Heart right ventricle (tissue), 16 donors: ENCODE measurements at regions not wholly inside any gene's neighbourhood (a gene's known extent, or its start where the extent isn't known, plus 50 kb on each side); places are given as distances from the start of the nearest gene placed in this dataset.
"Not testable (repeated sequence)": the region's sequence is repeated elsewhere in the genome, so short reads cannot be mapped to it uniquely, and the experiment has no call there.

Source experiments
- ATAC-seq, 8 donors: fragments of 200-7000 bp; cut with Tn5 transposase; one replicate each; pipeline ENCODE4 v1.9.1; 2020; ENCODE audit warnings: mild to moderate bottlenecking in 8 of 8, moderate library complexity in 8 of 8, moderate number of reproducible peaks in 1 of 8
- DNase-seq, 2 donors: peaks; one replicate each; pipeline ENCODE4 v3.0.0-alpha.2; 2020
- H3K27ac ChIP-seq, 10 donors: fragments of 200-600 bp; sonication (generic) in 2 of 10; one replicate each; pipeline versions ENCODE4 v1.5.0 to v1.8.0; 2020 to 2022; ENCODE audit warnings: mild to moderate bottlenecking in 3 of 10
- H3K27me3 ChIP-seq, 7 donors: fragments of 200-600 bp; one replicate each; pipeline ENCODE4 v1.8.0; 2021 to 2022; ENCODE audit warnings: mild to moderate bottlenecking in 2 of 7
- H3K36me3 ChIP-seq, 9 donors: fragments of 200-600 bp; sonication (generic) in 1 of 9; one replicate each; pipeline versions ENCODE4 v1.5.0 to v1.8.0; 2020 to 2022; ENCODE audit warnings: mild to moderate bottlenecking in 2 of 9
- H3K4me1 ChIP-seq, 9 donors: fragments of 200-600 bp; sonication (generic) in 1 of 9; one replicate each; pipeline versions ENCODE4 v1.5.0 to v1.8.0; 2020 to 2022; ENCODE audit warnings: mild to moderate bottlenecking in 4 of 9
- H3K4me3 ChIP-seq, 10 donors: fragments of 200-600 bp; sonication (generic) in 2 of 10; one replicate each; pipeline versions ENCODE4 v1.5.0 to v1.8.0; 2020 to 2022; ENCODE audit warnings: mild to moderate bottlenecking in 7 of 10, moderate library complexity in 2 of 10
- H3K9me3 ChIP-seq, 11 donors: fragments of 200-600 bp in 10 of 11; sonication (generic) in 2 of 11; one replicate each; pipeline versions ENCODE4 v1.5.0 to v1.8.0; 2013 to 2022; ENCODE audit warnings: mild to moderate bottlenecking in 2 of 11, control low read depth in 1 of 11, moderate library complexity in 1 of 11
- CTCF ChIP-seq, 9 donors: fragments of 200-600 bp; sonication (generic) in 2 of 9; IDR thresholded peaks; one replicate each; pipeline versions ENCODE4 v1.5.0 to v1.8.0; 2021 to 2022; ENCODE audit warnings: antibody characterized with exemption in 9 of 9, mild to moderate bottlenecking in 5 of 9, moderate library complexity in 1 of 9
- WGBS, 2 donors: extraction: QIAGEN DNeasy Blood & Tissue Kit; methylation state at CpG; one replicate each; pipeline ENCODE4 v1.1.7; 2013; ENCODE audit warnings: inconsistent platforms in 1 of 2; 5-methylcytosine and 5-hydroxymethylcytosine counted together
- intact Hi-C, 10 donors: fragments of 100-400 bp; cut with DNase I; formaldehyde crosslinking; loops; one replicate each; pipeline versions ENCODE4 v1.11.1 to v1.14.2; 2022
- donor health status: Arrhythmogenic right ventricular cardiomyopathy.
- donor health status: ischemic (EF 13 %, LVEDD 7.1; RV severe dilation, severe dysfunction).
- donor health status: healthy with polysubstance abuse.
- donor health status: DM: no; HTN: yes; CAD: no.
- donor health status: DM: no; HTN: no; CAD: no.
- donor health status: ischemic (EF 25% LVEDD 6.9; RV normal size, moderate dysfunction).
- donor health status: ischemic (EF 25% LVEDD 5.7; RV mildly dilated, moderate dysfunction).
- donor health status: healthy.
- donor health status: DM: yes; HTN: yes; CAD: no.
- donor health status: Ischemic cardiomyopathy.
- donor health status: ischemic (EF 35%, LVEDD 5.7; RV mildly dilated, moderate dysfunction).
- donor health status: nonischemic (EF 11% LVEDD 7.7; RV severe dilation, severe dysfunction).
- donor health status: DM: yes; HTN: yes; CAD: no.
- donor health status: PGD.
- donor health status: ischemic (EF 29% LVEDD 5.4; RV normal size, mild dysfunction).
- donor health status: nonischemic (EF 23%, LVEDD 6.1; RV moderate dilation, normal function).

DNA sequence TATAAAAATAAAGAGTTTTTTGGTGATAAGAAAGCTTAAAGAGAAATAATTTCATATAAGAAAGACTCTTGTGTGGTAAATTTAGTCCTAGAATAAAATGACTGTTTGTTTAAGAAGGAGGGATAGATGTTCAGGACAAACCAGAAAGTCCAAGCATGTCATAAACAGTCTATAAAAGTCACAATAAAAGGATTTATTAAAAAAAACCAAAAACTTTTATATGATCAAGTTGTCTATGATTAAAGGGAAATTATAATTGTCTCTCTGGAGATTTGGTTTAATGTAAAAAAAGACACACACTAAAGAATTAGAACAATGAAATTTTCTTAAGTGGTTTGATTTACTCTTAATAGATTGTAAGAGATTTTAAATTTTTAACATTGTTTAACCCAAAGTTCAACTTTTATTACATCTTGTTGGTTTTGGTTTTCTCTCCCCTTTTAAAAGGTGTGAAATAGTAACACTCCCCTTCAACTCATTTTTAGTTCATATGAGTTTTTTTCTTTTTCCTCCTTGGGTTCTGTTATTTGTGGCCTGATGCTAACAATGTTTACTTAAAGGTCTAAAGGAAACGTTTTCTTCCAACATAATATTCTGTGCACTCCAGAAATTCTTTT is 89.7 kb downstream of the PDHA2 start:
- TF ChIP-seq CTCF (IDR thresholded peaks at IDR 0.05) = no peak
- no peaks in the 10 kb centered on the region for H3K4me1 ChIP-seq
- no peak for DNase-seq

DNA sequence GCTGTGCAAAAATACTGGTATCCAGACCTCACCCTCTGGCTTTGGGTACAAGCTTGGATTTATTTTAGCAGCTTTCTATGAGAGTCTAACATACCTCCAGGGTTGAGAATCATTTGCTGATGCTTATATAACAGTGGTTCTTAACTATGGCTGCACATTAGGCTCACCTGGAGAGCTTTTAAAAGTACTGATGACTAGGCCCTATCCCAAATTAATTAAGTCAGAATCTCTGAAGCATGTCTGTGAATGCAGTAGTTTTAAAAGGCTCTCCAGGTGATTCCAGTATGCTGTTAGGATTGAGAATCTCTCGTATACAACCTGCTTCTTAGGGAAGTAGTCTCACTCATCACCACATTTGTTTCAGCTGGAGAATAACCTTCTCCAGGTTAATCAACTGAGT is 99.2 kb downstream of the PDHA2 start:
- no peak for TF ChIP-seq CTCF (IDR thresholded peaks at IDR 0.05)
- no peaks in the 10 kb centered on the region for H3K27me3 ChIP-seq
- H3K4me3 ChIP-seq = no peak overlapping the region
- no peak overlapping the region for H3K27ac ChIP-seq
- no peaks in the 10 kb centered on the region for H3K4me1 ChIP-seq
- 88 to 90% methylated on average over 1 of the region's 1 CpG for WGBS, 2 donors
- DNase-seq = no peak
- ATAC-seq = no peak
- intact Hi-C loops = no loop called here
- no peaks in the 10 kb centered on the region for H3K36me3 ChIP-seq
- no peaks in the 10 kb centered on the region for H3K9me3 ChIP-seq

More for the DNA sequence above, 89.7 kb downstream of the PDHA2 start:
- no peak for ATAC-seq
- intact Hi-C loops = no loop called here
- H3K27me3 ChIP-seq = no peaks in the 10 kb centered on the region
- no peak overlapping the region for H3K27ac ChIP-seq
- no peak overlapping the region for H3K4me3 ChIP-seq
- no peaks in the 10 kb centered on the region for H3K36me3 ChIP-seq
- 51 to 55% methylated on average over 1 of the region's 1 CpG for WGBS, 2 donors
- peaks cover 0 to 52% (median 21%) of the 10 kb centered on the region in 11 donors for H3K9me3 ChIP-seq

DNA sequence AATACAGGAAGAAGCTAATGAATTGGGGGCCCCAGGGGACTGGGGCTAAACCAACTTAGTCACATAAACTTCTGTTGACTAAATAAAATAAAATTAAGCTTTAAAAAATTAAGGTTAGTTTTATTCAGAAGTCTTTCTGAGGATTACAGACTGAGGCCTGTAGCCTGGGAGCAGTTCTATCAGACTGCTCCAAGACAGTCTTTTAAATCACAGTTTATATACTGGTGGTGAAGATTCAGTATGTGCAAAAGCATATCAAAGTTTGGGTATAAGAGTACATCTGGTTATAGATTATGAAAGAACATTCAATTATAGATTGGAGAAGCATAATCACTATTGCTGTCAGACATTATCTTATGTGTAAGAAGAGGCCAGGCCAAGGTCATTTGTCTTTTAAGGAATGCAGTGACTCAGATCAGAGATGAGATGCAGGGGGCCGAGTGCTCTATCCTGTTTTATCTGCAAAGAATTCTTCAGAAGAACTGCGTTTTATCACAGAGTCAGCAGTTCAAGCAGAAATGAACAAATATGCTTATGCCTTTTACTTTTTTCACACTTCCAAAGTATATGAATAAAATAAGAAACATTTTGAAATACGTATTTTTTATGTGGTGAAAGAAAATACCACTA is 109.4 kb downstream of the PDHA2 start:
- intact Hi-C loops = no loop called here
- Histone ChIP-seq H3K36me3 (no peaks in the 10 kb centered on the region), H3K4me3 (no peak overlapping the region), H3K4me1 (no peaks in the 10 kb centered on the region), H3K27ac (no peak overlapping the region), H3K27me3 (no peaks in the 10 kb centered on the region), H3K9me3 (peaks cover 0 to 18% (median 9%) of the 10 kb centered on the region in 11 donors)
- ATAC-seq (no peak), DNase-seq (no peak)
- no peak for TF ChIP-seq CTCF (IDR thresholded peaks at IDR 0.05)
- WGBS, 2 donors = 53 to 57% methylated on average over 3 of the region's 3 CpGs

DNA sequence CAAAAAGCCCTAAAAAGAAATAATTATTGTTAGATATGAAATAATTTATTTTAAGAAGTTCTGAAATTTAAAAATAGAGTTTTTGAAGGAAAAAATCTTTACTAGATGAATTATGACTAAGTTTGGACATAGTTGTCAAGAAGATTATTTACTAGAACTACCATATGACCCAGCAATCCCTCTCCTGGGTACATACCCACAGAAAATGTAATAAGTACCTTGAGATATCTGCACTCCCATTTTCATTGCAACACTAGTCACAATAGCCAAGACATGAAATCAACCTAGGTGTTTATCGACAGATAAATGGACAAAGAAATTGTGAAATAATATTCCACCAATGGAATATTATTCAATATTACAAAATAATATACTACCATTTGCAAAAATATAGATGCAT is 109.9 kb downstream of the PDHA2 start:
- no peaks in the 10 kb centered on the region for H3K36me3 ChIP-seq
- H3K9me3 ChIP-seq = peaks cover 0 to 18% (median 9%) of the 10 kb centered on the region in 11 donors
- intact Hi-C loops = no loop called here
- H3K27ac ChIP-seq = no peak overlapping the region
- H3K27me3 ChIP-seq = no peaks in the 10 kb centered on the region
- H3K4me3 ChIP-seq = no peak overlapping the region
- ATAC-seq = no peak
- H3K4me1 ChIP-seq = no peaks in the 10 kb centered on the region
- DNase-seq = no peak
- WGBS, 2 donors = 97 to 100% methylated on average over 1 of the region's 1 CpG
- no peak for TF ChIP-seq CTCF (IDR thresholded peaks at IDR 0.05)

DNA sequence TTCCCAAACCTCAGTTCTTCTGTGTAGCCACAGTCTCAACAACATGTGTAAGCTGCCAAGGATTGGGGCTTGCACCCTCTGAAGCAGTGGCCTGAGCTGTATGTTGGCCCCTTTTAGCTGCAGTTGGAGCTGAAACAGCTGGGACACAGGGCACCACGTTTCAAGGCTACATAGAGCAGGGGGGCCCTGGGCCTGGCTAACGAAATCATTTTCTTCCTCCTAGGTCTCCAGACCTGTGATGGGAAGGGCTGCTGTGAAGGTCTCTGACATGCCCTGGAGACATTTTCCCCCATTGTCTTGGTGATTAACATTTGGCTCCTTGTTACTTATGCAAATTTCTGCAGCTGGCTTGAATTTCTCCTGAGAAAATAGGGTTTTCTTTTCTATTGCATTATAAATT is 112.6 kb downstream of the PDHA2 start:
- H3K9me3 ChIP-seq, H3K4me3 ChIP-seq, H3K4me1 ChIP-seq, ATAC-seq, DNase-seq, intact Hi-C loops, H3K27me3 ChIP-seq, H3K27ac ChIP-seq, H3K36me3 ChIP-seq: not testable (repeated sequence)
- WGBS, 2 donors = 56 to 78% methylated on average over 2 of the region's 2 CpGs
